ENCODE measurements at regions not wholly inside any gene's neighbourhood (a gene's known extent, or its start where the extent isn't known, plus 50 kb on each side); places are given as distances from the start of the nearest gene placed in this dataset.
"Not testable (repeated sequence)": the region's sequence is repeated elsewhere in the genome, so short reads cannot be mapped to it uniquely, and the experiment has no call there.

GRCh38 chr5:154603485-154603884 lies 125.5 kb upstream of the HAND1 start:
- Mint-ChIP-seq H3K27me3 (peaks cover 73% of the 10 kb centered on the region), H3K4me3 (no peak overlapping the region), H3K36me3 (no peaks in the 10 kb centered on the region), H3K27ac (no peak overlapping the region), H3K4me1 (no peaks in the 10 kb centered on the region), H3K9me3 (no peaks in the 10 kb centered on the region)
- DNase-seq = no peak
- CTCF ChIA-PET = no interaction called here

- Mint-ChIP-seq H3K27me3 (peaks cover 71% of the 10 kb centered on the region), H3K4me1 (no peaks in the 10 kb centered on the region)
- CTCF ChIA-PET = no interaction called here
Measured at GRCh38 chr5:154603011-154603410, 125.0 kb upstream of the HAND1 start.

GRCh38 chr5:154601014-154601413 lies 123.0 kb upstream of the HAND1 start:
- Mint-ChIP-seq H3K36me3 (no peaks in the 10 kb centered on the region), H3K4me1 (no peaks in the 10 kb centered on the region), H3K9me3 (no peaks in the 10 kb centered on the region), H3K27me3 (peaks cover 53% of the 10 kb centered on the region), H3K27ac (no peak overlapping the region), H3K4me3 (no peak overlapping the region)
- CTCF ChIA-PET = no interaction called here
- DNase-seq = no peak

More at GRCh38 chr5:154603011-154603410, 125.0 kb upstream of the HAND1 start:
- Mint-ChIP-seq H3K4me3 (no peak overlapping the region), H3K36me3 (no peaks in the 10 kb centered on the region), H3K9me3 (no peaks in the 10 kb centered on the region), H3K27ac (no peak overlapping the region)
- DNase-seq = no peak

DNA sequence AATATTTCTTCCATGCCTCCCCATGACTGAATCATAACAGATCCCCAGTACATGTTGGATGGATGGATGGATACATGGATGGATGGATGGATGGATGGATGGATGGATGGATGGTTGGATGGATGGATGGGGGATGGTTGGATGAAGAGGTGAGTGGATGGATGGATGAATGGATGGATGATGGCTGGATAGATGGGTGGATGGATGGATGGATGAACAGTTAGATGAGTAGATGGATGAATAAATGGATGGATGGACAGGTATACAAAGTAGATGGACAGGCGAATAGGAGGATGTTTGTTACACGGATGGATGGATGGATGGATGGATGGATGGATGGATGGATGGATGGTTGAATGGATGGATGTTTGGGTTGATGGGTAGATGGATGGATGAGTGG lies 120.0 kb upstream of the HAND1 start:
- Mint-ChIP-seq H3K4me1 (no peaks in the 10 kb centered on the region), H3K27ac (no peak overlapping the region), H3K4me3 (no peak overlapping the region), H3K36me3 (no peaks in the 10 kb centered on the region), H3K27me3 (peaks cover 32% of the 10 kb centered on the region), H3K9me3 (no peaks in the 10 kb centered on the region)
- no peak for DNase-seq
- CTCF ChIA-PET = no interaction called here

GRCh38 chr5:154596844-154597243 lies 118.8 kb upstream of the HAND1 start:
- CTCF ChIA-PET, H3K9me3 Mint-ChIP-seq: not testable (repeated sequence)

DNA sequence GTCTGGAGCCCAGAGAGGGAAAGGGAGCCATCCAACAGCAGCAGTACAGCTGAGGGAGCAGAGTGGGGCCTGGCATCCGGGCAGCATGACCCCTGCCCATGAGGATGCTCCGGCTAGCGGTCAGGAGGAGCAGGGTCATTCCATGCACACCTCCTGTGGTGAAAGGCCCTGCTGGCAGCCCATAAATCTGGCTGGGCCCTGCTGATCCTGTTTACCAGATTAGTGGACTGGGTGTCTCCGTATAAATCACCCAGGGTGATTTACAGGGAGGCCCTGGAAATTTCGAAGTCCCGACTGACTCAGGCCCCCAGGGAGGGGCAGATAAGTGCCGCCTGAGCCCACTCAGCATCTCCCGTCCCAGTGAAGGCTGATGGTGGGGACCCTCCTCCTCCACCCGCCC lies 117.6 kb upstream of the HAND1 start:
- Mint-ChIP-seq H3K9me3 (no peaks in the 10 kb centered on the region), H3K4me1 (no peaks in the 10 kb centered on the region), H3K27me3 (peaks cover 20% of the 10 kb centered on the region), H3K36me3 (no peaks in the 10 kb centered on the region), H3K4me3 (no peak overlapping the region), H3K27ac (no peak overlapping the region)
- CTCF ChIA-PET = no interaction called here
- DNase-seq = no peak

More at GRCh38 chr5:154596844-154597243, 118.8 kb upstream of the HAND1 start:
- peaks cover 21% of the 10 kb centered on the region for H3K27me3 Mint-ChIP-seq
- not testable (repeated sequence) for DNase-seq, H3K27ac Mint-ChIP-seq, H3K4me3 Mint-ChIP-seq, H3K36me3 Mint-ChIP-seq, H3K4me1 Mint-ChIP-seq

DNA sequence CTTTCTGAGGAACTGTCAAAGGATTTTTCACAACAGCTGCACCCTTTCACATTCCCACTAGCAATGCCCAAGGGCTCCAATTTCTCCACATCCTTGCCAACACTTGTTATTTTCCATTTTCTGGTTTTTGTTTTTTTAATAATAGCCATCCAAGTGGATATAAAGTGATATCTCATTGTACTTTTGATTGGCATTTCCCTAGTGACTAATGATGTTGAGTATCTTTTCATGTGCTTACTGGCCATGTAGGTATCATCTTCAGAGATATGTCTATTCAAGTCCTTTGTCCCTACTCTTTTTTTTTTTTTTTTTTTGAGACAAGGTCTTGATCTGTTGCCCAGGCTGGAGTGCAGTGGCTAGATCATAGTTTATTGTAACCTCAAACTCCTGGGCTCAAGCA lies 115.8 kb upstream of the HAND1 start:
- Mint-ChIP-seq H3K4me1 (no peaks in the 10 kb centered on the region), H3K36me3 (no peaks in the 10 kb centered on the region), H3K27me3 (peaks cover 22% of the 10 kb centered on the region), H3K9me3 (no peaks in the 10 kb centered on the region), H3K4me3 (no peak overlapping the region), H3K27ac (no peak overlapping the region)
- no peak for DNase-seq
- CTCF ChIA-PET = no interaction called here

DNA sequence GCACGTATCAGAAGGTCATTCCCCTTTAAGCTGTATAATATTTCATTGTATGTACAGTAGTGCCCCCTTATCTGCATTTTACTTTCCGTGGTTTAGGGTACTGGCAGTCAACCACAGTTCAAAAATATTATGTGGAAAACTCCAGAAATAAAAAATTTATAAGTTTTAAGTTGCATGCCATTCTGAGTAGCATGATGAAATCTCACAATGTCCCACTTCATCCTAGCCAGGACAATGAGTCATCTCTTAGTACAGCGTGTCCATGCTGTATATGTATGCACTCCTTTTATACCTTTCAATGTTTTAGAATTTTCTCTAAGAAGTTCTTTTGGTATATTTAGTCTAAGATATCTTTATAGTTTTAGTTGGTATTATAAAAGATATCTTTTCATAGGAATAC lies 115.0 kb upstream of the HAND1 start:
- CTCF ChIA-PET = no interaction called here
- no peak overlapping the region for H3K4me3 Mint-ChIP-seq
- H3K27ac Mint-ChIP-seq = no peak overlapping the region
- no peaks in the 10 kb centered on the region for H3K4me1 Mint-ChIP-seq
- DNase-seq = no peak
- H3K27me3 Mint-ChIP-seq = peaks cover 27% of the 10 kb centered on the region
- no peaks in the 10 kb centered on the region for H3K36me3 Mint-ChIP-seq
- no peaks in the 10 kb centered on the region for H3K9me3 Mint-ChIP-seq

DNA sequence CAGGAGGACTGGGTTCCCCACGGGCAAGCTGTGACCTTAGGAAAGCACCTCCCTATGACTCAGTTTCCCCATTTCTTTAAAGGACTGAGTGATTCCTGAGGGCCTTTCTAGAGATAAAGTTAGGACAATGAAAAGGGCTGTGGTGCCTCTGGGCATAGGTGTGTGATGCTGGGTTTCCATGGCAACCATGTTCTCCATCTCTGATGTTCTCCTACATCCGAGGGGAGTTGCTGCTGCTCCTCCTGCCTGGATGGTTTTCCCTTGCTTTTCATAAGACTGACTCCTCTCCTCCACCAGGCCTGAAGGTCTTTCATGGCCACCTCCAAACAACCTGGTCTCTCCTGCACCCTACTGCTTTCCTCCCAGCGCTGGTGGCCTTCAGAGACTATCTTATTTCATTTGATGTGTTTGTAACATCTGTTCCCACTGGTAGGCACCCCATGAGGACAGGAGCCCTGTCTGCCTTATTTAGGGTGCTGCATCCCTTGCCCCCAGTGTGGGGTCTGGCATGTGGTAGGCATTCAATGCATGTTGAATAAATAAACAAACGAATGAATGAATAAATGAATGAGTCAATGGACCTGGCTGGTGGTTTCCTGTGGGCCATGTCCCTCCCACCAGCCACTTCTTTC lies 112.2 kb upstream of the HAND1 start:
- Mint-ChIP-seq H3K27ac (no peak overlapping the region), H3K27me3 (peaks cover 35% of the 10 kb centered on the region), H3K4me3 (no peak overlapping the region), H3K4me1 (no peaks in the 10 kb centered on the region), H3K36me3 (no peaks in the 10 kb centered on the region), H3K9me3 (no peaks in the 10 kb centered on the region)
- no peak for DNase-seq
- CTCF ChIA-PET = no interaction called here

- Mint-ChIP-seq H3K9me3 (no peaks in the 10 kb centered on the region), H3K27ac (no peak overlapping the region), H3K27me3 (peaks cover 35% of the 10 kb centered on the region), H3K4me3 (no peak overlapping the region), H3K4me1 (no peaks in the 10 kb centered on the region), H3K36me3 (no peaks in the 10 kb centered on the region)
- no peak for DNase-seq
- CTCF ChIA-PET = interaction anchor here (0.7 kb wide), 1 partner anchor 10 kb away, joined by 3 read pairs; no protein-coding TSS in a partner anchor
Measured at GRCh38 chr5:154589511-154589910, 111.5 kb upstream of the HAND1 start.

DNA sequence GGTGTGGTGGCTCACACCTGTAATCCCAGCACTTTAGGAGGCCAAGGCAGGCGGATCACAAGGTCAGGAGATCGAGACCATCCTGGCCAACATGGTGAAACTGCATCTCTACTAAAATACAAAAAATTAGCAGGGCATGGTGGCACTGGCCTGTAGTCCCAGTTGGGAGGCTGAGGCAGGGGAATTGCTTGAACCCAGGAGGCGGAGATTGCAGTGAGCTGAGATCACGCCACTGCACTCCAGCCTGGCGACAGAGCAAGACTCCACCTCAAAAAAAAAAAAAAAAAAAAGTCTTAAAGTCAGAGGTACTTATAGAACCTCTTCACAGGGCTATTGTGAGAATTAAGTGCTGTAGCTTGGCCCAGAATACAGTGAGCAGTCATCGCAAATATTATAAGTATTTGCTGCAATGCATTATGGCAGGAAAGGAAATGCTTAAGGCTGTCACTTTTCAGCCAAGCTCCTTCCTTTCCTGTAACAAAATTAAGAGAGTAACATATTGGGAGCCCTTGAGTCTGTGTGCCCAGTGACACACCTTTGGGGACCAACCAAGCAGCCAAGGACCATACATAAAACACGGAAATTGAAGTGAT lies 110.9 kb upstream of the HAND1 start:
- H3K4me1 Mint-ChIP-seq, H3K36me3 Mint-ChIP-seq, H3K9me3 Mint-ChIP-seq, DNase-seq, H3K4me3 Mint-ChIP-seq, H3K27ac Mint-ChIP-seq: not testable (repeated sequence)
- H3K27me3 Mint-ChIP-seq = peaks cover 40% of the 10 kb centered on the region
- CTCF ChIA-PET = interaction anchor here (0.7 kb wide), 1 partner anchor 10 kb away, joined by 3 read pairs; no protein-coding TSS in a partner anchor

- Mint-ChIP-seq H3K36me3 (no peaks in the 10 kb centered on the region), H3K9me3 (no peaks in the 10 kb centered on the region), H3K27me3 (peaks cover 44% of the 10 kb centered on the region), H3K27ac (no peak overlapping the region), H3K4me1 (no peaks in the 10 kb centered on the region), H3K4me3 (no peak overlapping the region)
- no peak for DNase-seq
- CTCF ChIA-PET = no interaction called here
Measured at GRCh38 chr5:154588091-154588774, 110.2 kb upstream of the HAND1 start.

- peaks cover 48% of the 10 kb centered on the region for H3K27me3 Mint-ChIP-seq
- no peaks in the 10 kb centered on the region for H3K36me3 Mint-ChIP-seq
- CTCF ChIA-PET = no interaction called here
- no peaks in the 10 kb centered on the region for H3K4me1 Mint-ChIP-seq
- no peak for DNase-seq
- no peak overlapping the region for H3K4me3 Mint-ChIP-seq
- no peak overlapping the region for H3K27ac Mint-ChIP-seq
- no peaks in the 10 kb centered on the region for H3K9me3 Mint-ChIP-seq
Measured at GRCh38 chr5:154587123-154588026, 109.3 kb upstream of the HAND1 start.

- no peak overlapping the region for H3K4me3 Mint-ChIP-seq
- peaks cover 38% of the 10 kb centered on the region for H3K27me3 Mint-ChIP-seq
- no peaks in the 10 kb centered on the region for H3K4me1 Mint-ChIP-seq
- H3K36me3 Mint-ChIP-seq = no peaks in the 10 kb centered on the region
- no peak for DNase-seq
- no peaks in the 10 kb centered on the region for H3K9me3 Mint-ChIP-seq
- CTCF ChIA-PET = interaction anchor here (1.1 kb wide), 1 partner anchor 116 kb away, joined by 3 read pairs; no protein-coding TSS in a partner anchor
- no peak overlapping the region for H3K27ac Mint-ChIP-seq
Measured at GRCh38 chr5:154583671-154584177, 105.7 kb upstream of the HAND1 start.
